ENCODE measurements at regions not wholly inside any gene's neighbourhood (a gene's known extent, or its start where the extent isn't known, plus 50 kb on each side); places are given as distances from the start of the nearest gene placed in this dataset.
"Not testable (repeated sequence)": the region's sequence is repeated elsewhere in the genome, so short reads cannot be mapped to it uniquely, and the experiment has no call there.

- no peak for DNase-seq
These were observed 1869.3 kb upstream of the FLRT2 start for GRCh38 chr14:83660597-83660996.

- DNase-seq, result no peak
These were observed 1865.6 kb upstream of the FLRT2 start for GRCh38 chr14:83664389-83664788.

GRCh38 chr14:83689265-83689664 lies 1840.7 kb upstream of the FLRT2 start:
- DNase-seq, result no peak

- no peak for DNase-seq
These were observed 1832.8 kb upstream of the FLRT2 start for GRCh38 chr14:83697099-83697498.

- no peak for DNase-seq
These were observed 1827.3 kb upstream of the FLRT2 start for GRCh38 chr14:83702619-83703018.

GRCh38 chr14:83706231-83706954 lies 1823.6 kb upstream of the FLRT2 start:
- DNase-seq, result no peak

- DNase-seq, result no peak
These were observed 1822.9 kb upstream of the FLRT2 start for GRCh38 chr14:83707056-83707455.

- DNase-seq, result no peak
These were observed 1820.8 kb upstream of the FLRT2 start for GRCh38 chr14:83709116-83709515.

GRCh38 chr14:83711046-83711445 lies 1818.9 kb upstream of the FLRT2 start:
- no peak for DNase-seq

GRCh38 chr14:83712418-83713129 lies 1817.4 kb upstream of the FLRT2 start:
- DNase-seq, result no peak

- no peak for DNase-seq
These were observed 1816.2 kb upstream of the FLRT2 start for GRCh38 chr14:83713732-83714131.

GRCh38 chr14:83714151-83714550 lies 1815.8 kb upstream of the FLRT2 start:
- no peak for DNase-seq

- not testable (repeated sequence) for DNase-seq
These were observed 1810.5 kb upstream of the FLRT2 start for GRCh38 chr14:83719435-83719834.

- DNase-seq, result peak in 1 of 2 experiments; percentile 1
These were observed 1796.3 kb upstream of the FLRT2 start for GRCh38 chr14:83733670-83734069.

GRCh38 chr14:83734431-83734830 lies 1795.5 kb upstream of the FLRT2 start:
- no peak for DNase-seq

GRCh38 chr14:83741269-83741668 lies 1788.7 kb upstream of the FLRT2 start:
- DNase-seq, result no peak

- DNase-seq, result no peak
These were observed 1785.7 kb upstream of the FLRT2 start for GRCh38 chr14:83744224-83744623.

GRCh38 chr14:83744891-83745290 lies 1785.1 kb upstream of the FLRT2 start:
- no peak for DNase-seq

GRCh38 chr14:83746336-83746735 lies 1783.6 kb upstream of the FLRT2 start:
- DNase-seq, result no peak

- no peak for DNase-seq
These were observed 1772.0 kb upstream of the FLRT2 start for GRCh38 chr14:83757916-83758315.

- DNase-seq, result no peak
These were observed 1765.0 kb upstream of the FLRT2 start for GRCh38 chr14:83764656-83765599.

- no peak for DNase-seq
These were observed 1752.4 kb upstream of the FLRT2 start for GRCh38 chr14:83777516-83777915.

GRCh38 chr14:83779266-83779665 lies 1750.7 kb upstream of the FLRT2 start:
- no peak for DNase-seq

All from NCI-H526 (cell line).